CD4-positive, alpha-beta T cell treated with Interleukin-6 at 100 ng/mL for 8 hours (primary cell): ENCODE measurements at regions not wholly inside any gene's neighbourhood (a gene's known extent, or its start where the extent isn't known, plus 50 kb on each side); places are given as distances from the start of the nearest gene placed in this dataset.

Experiments used
- DNase-seq: peaks from one replicate; pipeline ENCODE4 v3.0.0-alpha.2; 2020; ENCODE audit warnings: mixed read lengths, low spot score

GRCh38 chr10:32169556-32169955 is 113.3 kb upstream of the KIF5B start:
- DNase-seq, result no peak

DNA sequence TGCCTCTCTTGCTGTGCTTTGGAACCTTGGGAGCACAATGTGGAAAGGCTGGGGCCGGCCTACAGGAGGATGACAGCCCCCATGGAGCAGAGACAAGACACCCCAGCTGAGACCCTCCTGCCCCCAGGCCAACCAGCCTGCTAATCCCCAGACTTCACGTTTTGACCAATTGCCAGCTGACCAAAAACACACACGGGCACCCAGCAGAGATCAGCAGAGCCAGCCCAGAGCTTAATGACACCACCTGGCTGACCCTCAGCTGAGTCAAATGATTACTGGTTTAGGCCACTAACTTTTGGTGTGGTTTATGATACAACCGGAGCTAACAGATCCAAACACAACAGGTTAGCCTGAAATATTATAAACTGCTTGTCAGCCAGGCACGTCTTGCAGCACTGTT is 111.2 kb upstream of the KIF5B start:
- DNase-seq, result no peak

- DNase-seq, result no peak
Observed at GRCh38 chr10:32166365-32166764, 110.1 kb upstream of the KIF5B start.

DNA sequence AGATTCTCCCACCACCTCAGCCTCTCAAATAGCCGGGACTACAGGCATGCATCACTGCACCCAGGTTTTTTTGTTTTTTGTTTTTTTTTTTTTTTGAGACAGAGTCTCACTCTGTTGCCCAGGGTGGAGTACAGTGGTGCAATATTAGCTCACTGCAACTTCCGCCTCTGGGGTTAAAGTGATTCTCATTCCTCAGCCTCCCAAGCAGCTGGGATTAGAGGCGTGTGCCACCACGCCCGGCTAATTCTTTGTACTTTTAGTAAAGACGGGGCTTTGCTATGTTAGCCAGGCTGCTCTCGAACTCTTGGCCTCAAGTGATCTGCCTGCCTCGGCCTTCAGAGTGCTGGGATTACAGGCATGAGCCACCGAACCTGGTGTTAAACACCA is 107.5 kb upstream of the KIF5B start:
- no peak for DNase-seq

GRCh38 chr10:32163071-32163761 is 107.0 kb upstream of the KIF5B start:
- no peak for DNase-seq

GRCh38 chr10:32161586-32161985 is 105.4 kb upstream of the KIF5B start:
- DNase-seq, result no peak

- no peak for DNase-seq
Observed at GRCh38 chr10:32160864-32161263, 104.6 kb upstream of the KIF5B start.

GRCh38 chr10:32159264-32159663 is 103.0 kb upstream of the KIF5B start:
- DNase-seq, result no peak

GRCh38 chr10:32156031-32156495 is 99.8 kb upstream of the KIF5B start:
- no peak for DNase-seq

GRCh38 chr10:32155075-32155516 is 98.9 kb upstream of the KIF5B start:
- no peak for DNase-seq

GRCh38 chr10:32153931-32154330 is 97.7 kb upstream of the KIF5B start:
- DNase-seq, result no peak

DNA sequence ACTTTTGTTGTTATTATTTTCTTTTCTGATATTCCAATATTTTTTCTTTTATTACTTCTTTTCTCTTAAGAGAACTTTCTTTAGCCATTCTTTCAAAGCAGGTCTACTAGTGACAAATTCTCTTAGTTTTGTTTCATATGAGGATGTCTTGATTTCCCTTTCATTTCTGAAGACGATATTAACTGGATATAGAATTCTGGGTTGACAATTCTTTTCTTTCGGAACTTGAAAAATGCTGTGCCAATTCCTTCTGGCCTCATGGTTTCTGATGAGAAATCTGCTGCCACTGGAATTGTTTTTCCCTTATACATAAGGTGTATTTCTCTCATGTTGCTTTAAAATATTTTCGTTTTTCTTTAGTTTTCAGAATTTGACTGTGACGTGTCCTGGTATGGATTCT is 97.0 kb upstream of the KIF5B start:
- no peak for DNase-seq

- no peak for DNase-seq
Observed at GRCh38 chr10:32151871-32152270, 95.6 kb upstream of the KIF5B start.

DNA sequence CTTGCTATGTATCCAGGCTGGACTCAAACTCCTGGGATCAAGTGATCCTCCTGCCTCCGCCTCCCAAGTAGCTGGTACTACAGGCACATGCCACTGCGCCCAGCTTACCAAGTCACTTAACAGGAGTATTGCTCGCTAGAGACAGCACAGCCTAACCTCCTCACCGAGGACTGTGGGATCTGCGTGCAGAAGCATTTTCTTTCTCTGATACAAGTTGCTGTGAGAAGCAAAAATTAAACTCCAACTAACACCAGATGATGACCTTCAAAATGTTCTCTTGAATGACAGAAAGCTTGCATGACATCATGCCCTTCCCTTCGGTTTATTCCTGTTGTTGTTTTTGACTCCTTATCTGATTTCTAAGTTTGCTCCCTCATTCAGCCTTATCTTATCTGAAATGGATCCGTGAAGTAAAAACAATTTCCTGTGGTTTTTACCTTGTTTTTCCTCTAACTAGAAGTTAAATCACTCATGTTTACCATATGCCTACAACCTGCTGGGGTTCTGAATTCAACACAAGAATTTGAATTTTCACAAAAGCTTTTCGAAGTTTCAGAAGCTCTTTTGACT is 94.4 kb upstream of the KIF5B start:
- DNase-seq, result no peak

DNA sequence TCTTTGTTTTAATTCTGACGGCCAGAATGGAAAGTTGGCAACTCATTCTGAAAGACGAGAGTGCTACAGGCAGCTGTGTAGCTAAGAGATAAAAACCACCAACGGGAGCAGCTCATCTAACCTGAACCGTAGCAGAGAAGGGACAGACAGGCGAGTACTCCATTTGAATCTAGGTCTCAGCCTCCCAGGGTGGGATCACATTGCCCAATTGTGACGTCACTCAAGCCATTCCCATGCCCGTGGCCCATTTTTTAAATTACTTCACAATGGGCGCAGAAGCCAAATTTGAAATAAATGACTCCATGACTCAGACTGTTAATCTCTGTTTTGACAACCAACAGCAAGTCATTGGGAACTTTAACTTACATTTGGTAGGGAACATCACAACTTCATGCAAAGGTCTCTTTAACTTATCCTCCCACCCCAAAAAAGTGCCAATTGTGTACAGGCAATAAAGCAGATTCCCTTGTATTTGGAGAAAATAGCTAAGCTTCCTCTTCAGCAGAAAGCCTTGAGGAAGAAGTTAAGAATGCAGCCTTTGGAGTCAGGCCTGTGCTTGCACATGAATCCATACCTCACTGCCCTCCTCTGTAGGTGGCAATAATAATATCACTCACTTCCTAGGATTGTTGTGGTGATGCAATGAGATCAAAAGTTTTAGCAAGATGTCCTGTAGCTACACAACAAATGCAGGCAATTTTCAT is 93.2 kb upstream of the KIF5B start:
- DNase-seq, result no peak

DNA sequence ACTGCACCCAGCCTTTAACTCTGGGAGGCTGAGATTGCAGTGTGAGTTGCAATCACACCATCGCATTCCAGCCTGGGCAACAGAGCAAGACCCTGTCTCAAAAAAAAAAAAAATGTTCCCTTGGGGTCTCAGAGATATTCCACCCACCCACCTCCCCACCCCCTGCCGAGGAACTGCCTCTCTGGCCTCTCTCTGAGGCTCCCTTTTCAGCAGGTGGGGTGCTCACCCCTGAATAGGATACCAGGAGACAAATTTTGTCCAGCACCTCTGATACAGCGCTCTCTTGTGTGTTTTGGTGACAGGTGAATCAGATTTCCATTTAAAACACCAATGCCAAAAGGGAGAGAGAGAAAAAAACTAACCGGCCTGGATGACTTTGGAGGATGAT is 92.6 kb upstream of the KIF5B start:
- DNase-seq, result no peak

DNA sequence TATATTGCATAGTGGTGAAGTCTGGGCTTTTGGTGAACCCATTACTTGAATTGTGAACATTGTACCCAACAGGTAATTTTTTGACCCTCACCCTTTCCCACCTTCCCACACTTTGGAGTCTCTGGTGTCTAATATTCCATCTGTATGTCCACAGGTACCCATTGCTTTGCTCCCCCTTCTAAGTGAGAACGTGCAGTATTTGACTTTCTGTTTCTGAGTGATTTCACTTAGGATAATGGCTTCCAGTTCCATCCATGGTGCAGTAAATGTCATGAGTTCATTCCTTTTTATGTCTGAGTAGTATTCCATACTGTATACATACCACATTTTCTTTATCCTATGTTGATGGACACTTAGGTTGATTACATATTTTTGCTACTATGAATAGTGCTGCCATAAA is 91.5 kb upstream of the KIF5B start:
- no peak for DNase-seq

- no peak for DNase-seq
Observed at GRCh38 chr10:32146166-32146565, 89.9 kb upstream of the KIF5B start.

- no peak for DNase-seq
Observed at GRCh38 chr10:32144817-32145688, 88.8 kb upstream of the KIF5B start.

- DNase-seq, result no peak
Observed at GRCh38 chr10:32143302-32143847, 87.2 kb upstream of the KIF5B start.

GRCh38 chr10:32142646-32143045 is 86.4 kb upstream of the KIF5B start:
- DNase-seq, result no peak
